H7 (cell line): ENCODE measurements at regions not wholly inside any gene's neighbourhood (a gene's known extent, or its start where the extent isn't known, plus 50 kb on each side); places are given as distances from the start of the nearest gene placed in this dataset.
A peak's percentile ranks its signal among the peaks of the same experiment; 100 is the strongest.
"Not testable (repeated sequence)": the region's sequence is repeated elsewhere in the genome, so short reads cannot be mapped to it uniquely, and the experiment has no call there.

ENCODE experiments used
- DNase-seq: peaks from one replicate; pipeline ENCODE4 v3.0.0; 2012
- H3K27me3 ChIP-seq: 2 replicates; pipeline ENCODE4 v1.6.0; 2011; ENCODE audit warnings: mild to moderate bottlenecking, low read length; ENCODE audit not compliant: control insufficient read depth, insufficient read depth
- H3K36me3 ChIP-seq: replicated peaks from 2 replicates; pipeline ENCODE4 v1.5.1; 2011; ENCODE audit warnings: low read length; ENCODE audit not compliant: control insufficient read depth, insufficient read depth
- H3K4me3 ChIP-seq: 2 replicates; pipeline ENCODE4 v1.5.1; 2011; ENCODE audit warnings: low read depth, mild to moderate bottlenecking, control low read depth, low read length, moderate library complexity; ENCODE audit not compliant: insufficient read depth

DNA sequence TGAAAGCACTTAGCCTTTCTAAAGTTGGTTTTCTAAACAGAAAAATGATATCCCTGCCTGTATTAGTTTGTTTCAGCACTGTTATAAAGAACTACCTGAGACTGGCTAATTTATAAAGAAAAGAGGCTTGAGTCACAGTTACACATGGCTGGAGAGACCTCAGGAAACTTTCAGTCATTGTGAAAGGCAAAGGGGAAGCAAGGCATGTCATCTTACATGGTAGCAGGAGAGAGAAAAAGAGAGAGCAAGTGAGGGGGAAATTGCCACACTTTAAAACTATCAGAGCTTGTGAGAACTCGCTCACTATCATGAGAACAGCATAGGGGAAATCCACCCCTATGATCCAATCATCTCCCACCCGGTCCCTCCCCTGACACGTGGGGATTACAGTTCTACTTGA, 64.9 kb downstream of the FAM170A start:
- no peaks in the 10 kb centered on the region for H3K36me3 ChIP-seq
- no peaks in the 10 kb centered on the region for H3K27me3 ChIP-seq
- DNase-seq = no peak
- H3K4me3 ChIP-seq = no peak overlapping the region

DNA sequence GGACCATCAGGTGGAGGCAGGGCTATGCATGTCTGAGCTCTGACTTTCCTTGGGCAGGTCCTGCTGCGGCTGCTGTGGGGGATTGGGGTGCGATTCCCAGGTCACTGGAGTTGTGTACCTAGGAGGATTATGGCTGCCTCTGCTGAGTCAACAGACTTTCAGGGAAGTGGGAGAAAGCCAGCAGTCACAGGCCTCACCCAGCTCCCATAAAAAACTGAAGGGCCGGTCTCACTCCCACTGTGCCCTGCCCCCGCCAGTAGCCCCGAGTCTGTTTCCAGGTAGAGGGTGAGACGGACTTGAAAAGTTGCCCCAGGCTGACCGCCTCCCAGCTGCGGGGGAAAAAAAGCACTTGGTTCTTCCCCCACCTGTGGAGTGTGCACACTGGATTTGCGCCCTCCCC, 76.7 kb downstream of the FAM170A start:
- Histone ChIP-seq H3K27me3 (no peaks in the 10 kb centered on the region), H3K36me3 (no peaks in the 10 kb centered on the region), H3K4me3 (no peak overlapping the region)
- DNase-seq = no peak

DNA sequence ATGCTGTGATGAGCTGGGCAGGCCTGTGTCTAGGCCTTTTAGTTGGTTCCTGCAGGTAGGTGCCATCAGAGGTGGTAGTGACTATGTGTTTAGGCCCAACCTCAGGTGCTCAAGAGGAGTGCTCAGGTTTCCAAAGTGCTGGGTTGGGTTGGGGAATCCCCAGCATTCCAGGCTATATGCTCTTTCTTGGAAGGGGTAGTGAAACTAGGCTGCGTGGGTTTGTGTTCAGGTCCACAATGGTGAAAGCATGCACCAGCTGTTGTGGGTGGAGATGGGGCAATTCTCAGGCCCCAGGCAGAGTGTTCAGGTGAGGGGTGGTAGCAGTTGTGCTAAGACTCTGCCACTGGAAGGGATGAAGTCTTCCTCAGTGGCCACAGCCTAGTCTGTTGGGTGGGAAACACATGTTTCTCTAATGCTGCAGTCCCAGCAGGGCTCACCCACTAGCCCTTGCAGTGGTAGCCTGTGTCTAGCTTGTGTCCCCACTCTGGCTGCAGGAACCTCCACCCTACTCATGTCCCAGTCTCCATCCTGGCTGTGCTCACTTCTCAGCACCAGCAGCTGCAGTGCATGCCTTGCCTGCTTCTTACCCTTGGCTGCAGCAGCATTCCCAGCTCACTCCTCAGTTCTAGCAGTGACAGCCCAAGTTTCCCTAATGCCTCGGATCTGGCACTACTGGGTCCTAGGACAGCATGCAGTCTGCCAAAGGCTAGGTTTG, 78.9 kb downstream of the FAM170A start:
- Histone ChIP-seq H3K27me3 (no peaks in the 10 kb centered on the region), H3K4me3 (no peak overlapping the region), H3K36me3 (no peaks in the 10 kb centered on the region)
- no peak for DNase-seq

DNA sequence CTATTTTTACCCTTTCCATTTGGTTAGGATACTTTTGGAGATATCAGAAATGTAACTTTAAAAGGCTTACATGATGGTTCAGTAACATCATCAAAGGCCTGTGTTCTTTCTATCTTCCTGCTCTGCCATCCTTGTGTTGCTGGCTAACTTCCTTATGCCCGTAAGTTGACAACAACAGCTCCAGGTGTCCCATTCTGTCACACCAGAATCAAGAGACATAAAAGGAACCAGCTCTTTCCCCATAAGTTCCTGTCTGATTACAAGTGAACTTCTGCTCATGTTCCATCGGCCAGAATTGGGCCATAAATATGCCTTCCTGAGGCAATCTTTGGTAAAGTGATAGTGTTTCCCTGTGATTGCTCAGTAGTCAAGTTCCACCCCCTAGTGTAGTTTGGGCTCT, 92.4 kb downstream of the FAM170A start:
- Histone ChIP-seq H3K4me3 (no peak overlapping the region), H3K36me3 (no peaks in the 10 kb centered on the region; the same call in 1 of the 2 replicates), H3K27me3 (no peaks in the 10 kb centered on the region)
- DNase-seq = no peak

DNA sequence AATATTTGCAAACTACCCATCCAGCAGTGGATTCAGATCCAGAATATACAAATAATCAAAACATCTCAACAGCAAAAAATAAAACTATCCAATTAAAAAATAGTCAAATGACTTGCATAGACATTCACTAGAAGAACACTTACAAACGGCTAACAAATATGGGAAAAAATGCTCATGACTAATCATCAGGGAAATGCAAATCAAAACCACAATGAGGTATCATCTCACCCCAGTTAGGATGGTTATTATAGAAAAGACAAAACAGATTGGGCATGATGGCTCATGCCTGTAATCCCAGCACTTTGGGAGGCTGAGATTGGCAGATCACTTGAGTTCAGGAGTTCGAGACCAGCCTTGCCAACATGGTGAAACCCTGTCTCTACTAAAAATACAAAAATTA, 95.9 kb downstream of the FAM170A start:
- DNase-seq, H3K27me3 ChIP-seq, H3K36me3 ChIP-seq, H3K4me3 ChIP-seq: not testable (repeated sequence)

DNA sequence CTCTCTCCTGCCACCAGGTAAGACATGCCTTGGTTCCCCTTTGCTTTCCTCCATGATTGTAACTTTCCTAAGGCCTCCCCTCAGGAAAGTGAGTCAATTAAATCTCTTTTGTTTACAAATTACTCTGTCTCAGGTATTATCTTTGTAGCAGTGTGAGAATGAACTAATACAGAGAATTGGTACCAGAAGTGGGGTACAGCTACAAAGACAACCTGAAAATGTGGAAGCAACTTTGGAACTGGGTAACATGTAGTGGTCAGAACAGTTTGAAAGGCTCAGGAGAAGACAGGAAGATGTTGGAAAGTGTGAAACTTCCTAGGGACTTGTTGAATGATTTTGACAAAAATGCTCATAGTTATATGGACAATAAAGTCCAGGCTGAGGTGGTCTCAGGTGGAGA, 97.2 kb downstream of the FAM170A start:
- no peak overlapping the region for H3K4me3 ChIP-seq
- no peaks in the 10 kb centered on the region for H3K36me3 ChIP-seq
- H3K27me3 ChIP-seq = no peaks in the 10 kb centered on the region
- no peak for DNase-seq

DNA sequence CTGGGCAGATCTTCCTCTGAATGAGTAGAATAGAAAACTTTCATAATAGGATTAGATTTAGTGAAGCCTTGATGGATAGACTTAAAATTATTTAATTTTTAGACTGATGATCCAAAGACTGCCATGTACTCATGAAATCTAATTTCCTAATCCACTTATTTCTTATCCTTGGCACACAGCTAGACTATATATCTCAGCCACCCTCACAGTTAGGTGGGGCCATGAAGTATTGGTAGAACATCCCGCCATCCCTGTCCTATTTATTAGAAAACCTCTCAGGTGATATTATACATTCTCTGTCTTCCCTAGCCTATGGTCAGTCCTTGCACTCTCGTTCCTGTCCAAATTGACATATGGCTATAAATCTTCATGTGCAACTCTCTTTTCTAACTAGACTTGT, 110.9 kb downstream of the FAM170A start:
- Histone ChIP-seq H3K27me3 (no peaks in the 10 kb centered on the region), H3K36me3 (no peaks in the 10 kb centered on the region), H3K4me3 (no peak overlapping the region)
- DNase-seq = no peak

DNA sequence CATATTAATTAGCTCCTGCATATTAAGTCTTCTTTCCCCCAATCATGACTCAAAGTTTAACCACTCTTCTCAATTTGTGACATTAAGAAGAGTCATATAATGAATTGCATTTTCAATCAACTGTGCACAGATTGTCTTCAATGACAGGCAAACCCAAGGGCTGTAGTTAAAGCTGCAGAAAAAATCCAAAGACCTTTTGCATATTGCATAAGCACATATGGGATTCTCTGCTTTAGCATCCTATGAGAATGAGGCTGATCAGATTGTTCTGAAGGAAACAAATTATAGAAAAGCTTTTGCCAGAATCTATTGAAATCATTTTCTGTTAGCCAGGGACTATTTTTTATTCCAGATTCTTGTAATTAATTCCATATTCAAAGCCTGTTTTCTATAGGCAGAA, 112.3 kb downstream of the FAM170A start:
- DNase-seq = no peak
- H3K4me3 ChIP-seq = no peak overlapping the region
- no peaks in the 10 kb centered on the region for H3K36me3 ChIP-seq
- no peaks in the 10 kb centered on the region for H3K27me3 ChIP-seq

DNA sequence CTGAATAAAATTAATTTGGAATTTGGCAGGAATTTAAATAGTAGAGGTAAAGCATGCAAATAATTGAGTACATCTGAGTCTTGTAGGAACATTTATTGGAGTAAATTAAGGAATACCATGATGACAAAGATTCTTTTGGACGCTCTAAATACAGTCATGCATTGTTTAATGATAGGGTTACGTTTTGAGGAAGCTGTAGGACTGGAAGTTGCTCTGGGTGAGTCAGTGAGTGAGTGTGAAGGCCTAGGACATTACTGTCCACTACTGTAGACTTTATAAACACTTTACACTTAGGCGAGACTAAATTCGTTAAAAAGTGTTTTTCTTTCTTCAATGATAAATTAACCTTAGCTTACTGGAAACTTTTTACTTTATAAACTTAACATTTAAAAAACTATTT, 113.0 kb downstream of the FAM170A start:
- Histone ChIP-seq H3K4me3 (no peak overlapping the region), H3K27me3 (no peaks in the 10 kb centered on the region), H3K36me3 (no peaks in the 10 kb centered on the region)
- no peak for DNase-seq

DNA sequence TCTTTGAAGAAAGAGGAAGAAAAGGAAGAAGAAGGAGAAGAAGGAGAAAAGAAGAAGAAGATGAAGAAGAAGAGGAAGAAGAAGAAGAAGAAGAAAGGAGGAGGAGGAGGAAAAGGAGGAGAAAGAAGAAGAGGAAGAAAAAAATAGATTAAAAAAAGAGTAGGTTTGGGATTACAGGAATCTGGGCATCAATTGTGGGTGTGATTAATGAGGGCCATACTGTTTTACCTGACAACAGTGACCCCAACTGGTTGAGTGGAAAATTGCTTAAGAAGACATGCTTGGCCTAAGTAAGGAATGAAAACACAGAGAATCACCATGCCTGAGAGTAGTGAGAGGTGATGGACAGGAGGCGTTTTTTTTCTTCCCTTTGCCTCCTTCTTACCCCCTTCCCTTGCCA, 114.6 kb downstream of the FAM170A start:
- Histone ChIP-seq H3K27me3 (no peaks in the 10 kb centered on the region), H3K36me3 (no peaks in the 10 kb centered on the region), H3K4me3 (no peak overlapping the region)
- DNase-seq = peak; percentile 57

DNA sequence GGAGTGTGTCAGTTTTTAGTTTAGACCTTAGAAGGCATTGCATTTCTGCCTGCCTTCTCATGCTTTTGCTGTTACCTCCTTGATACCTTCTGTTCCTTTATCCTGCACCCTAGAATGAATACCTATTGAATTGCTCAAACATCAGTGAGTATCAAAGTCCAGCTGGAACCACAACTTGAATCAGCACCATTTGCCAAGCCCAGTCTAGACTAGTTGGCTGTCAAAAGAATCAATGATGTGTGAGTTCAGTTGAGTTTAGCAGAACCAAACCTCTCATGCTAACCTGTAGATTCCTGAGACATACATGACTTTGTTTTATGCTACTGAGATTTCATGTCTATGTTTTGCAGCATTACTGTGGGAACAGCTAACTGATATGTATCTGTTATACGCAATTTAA, 116.6 kb downstream of the FAM170A start:
- H3K4me3 ChIP-seq = no peak overlapping the region
- no peak for DNase-seq
- H3K27me3 ChIP-seq = no peaks in the 10 kb centered on the region
- H3K36me3 ChIP-seq = no peaks in the 10 kb centered on the region

DNA sequence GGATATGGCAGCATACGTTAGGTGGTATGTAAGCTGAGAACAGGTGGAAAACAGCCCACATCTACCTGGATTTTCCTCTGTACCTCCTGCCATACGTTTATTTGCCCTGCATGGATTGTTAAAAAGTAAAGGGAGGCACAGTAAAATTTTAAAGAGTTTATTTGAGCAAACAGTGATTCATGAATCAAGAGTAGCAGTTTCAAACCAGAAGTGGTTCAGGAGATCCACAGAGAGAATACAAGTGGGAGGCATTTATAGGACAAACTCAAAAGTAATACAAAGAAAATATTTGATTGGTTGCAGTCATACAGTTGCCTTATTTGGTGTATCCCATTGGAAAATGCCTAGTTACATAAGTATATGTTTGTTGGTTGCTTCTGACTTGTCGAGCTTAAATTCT, 117.6 kb downstream of the FAM170A start:
- no peak for DNase-seq
- Histone ChIP-seq H3K36me3 (no peaks in the 10 kb centered on the region), H3K27me3 (no peaks in the 10 kb centered on the region), H3K4me3 (no peak overlapping the region)

DNA sequence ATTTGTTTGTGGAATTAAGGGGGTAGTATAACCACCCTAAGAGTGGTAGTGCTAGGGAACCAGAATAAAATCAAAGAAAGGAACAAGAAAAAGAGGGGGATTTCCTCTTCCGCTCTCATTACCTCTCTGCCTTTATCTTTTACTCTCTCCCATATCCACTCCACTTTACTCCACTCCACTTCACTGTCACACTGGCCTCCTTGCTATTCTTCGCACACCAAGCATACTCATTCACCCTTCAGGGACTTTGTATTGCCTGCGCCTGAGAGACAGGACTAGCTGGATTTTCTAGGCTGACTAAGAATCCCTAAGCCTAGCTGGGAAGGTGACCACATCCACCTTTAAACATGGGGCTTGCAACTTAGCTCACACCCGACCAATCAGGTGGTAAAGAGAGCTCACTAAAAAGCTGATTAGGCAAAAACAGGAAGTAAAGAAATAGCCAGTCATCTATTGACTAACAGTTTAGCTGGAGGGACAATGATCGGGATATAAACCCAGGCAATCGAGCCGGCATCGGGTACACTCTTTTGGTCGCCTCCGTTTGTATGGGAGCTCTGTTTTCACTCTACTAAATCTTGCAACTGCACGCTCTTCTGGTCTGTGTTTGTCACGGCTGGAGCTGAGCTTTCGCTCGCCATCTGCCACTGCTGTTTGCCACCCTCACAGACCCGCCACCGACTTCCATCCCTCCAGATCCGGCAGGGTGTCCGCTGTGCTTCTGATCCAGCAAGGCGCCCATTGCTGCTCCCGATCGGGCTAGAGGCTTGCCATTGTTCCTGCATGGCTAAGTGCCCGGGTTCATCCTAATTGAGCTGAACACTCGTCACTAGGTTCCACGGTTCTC, 121.8 kb downstream of the FAM170A start:
- no peaks in the 10 kb centered on the region for H3K27me3 ChIP-seq
- no peak for DNase-seq
- H3K36me3 ChIP-seq = no peaks in the 10 kb centered on the region
- no peak overlapping the region for H3K4me3 ChIP-seq

DNA sequence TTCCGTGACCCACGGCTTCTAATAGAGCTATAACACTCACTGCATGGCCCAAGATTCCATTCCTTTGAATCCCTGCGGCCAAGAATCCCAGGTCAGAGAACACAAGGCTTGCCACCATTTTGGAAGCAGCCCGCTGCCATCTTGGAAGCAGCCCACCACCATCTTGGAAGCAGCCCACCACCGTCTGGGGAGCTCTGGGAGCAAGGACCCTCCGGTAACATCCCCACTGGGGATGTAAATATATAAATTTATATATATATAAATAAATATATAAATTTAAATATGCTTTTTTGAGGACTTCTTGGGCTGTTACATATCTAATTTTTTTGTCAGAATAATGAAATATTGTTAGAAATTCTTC, 122.4 kb downstream of the FAM170A start:
- H3K4me3 ChIP-seq = no peak overlapping the region
- no peak for DNase-seq
- no peaks in the 10 kb centered on the region for H3K36me3 ChIP-seq
- H3K27me3 ChIP-seq = no peaks in the 10 kb centered on the region
